Pancreas (tissue), 10 donors: ENCODE measurements at regions not wholly inside any gene's neighbourhood (a gene's known extent, or its start where the extent isn't known, plus 50 kb on each side); places are given as distances from the start of the nearest gene placed in this dataset.

Experiments used
- ATAC-seq, 4 donors: fragments of 200-7000 bp; cut with Tn5 transposase; one replicate each; pipeline versions ENCODE4 v1.8.0 to v1.9.1; 2020; ENCODE audit warnings: mild to moderate bottlenecking in 4 of 4, moderate library complexity in 4 of 4
- DNase-seq, 6 donors: peaks; one replicate each; pipeline ENCODE4 v3.0.0-alpha.2; 2020
- FAIRE-seq: peaks from 2 replicates; lab custom pipeline; 2012; peaks lifted over from hg19 to GRCh38; lab: Jason Lieb, UNC
- H3K27ac ChIP-seq, 4 donors: fragments of 200-600 bp; sonication (generic); 1 replicate in 3 of 4; 2 replicates in 1 of 4; pipeline versions ENCODE4 v1.5.0 to v1.8.0; 2020
- H3K27me3 ChIP-seq, 4 donors: fragments of 200-600 bp; one replicate each; pipeline ENCODE4 v1.8.0; 2021
- H3K36me3 ChIP-seq, 3 donors: fragments of 200-600 bp; sonication (generic) in 1 of 3; one replicate each; pipeline versions ENCODE4 v1.5.0 to v1.8.0; 2020 to 2021
- H3K4me1 ChIP-seq, 3 donors: fragments of 200-600 bp; one replicate each; pipeline ENCODE4 v1.8.0; 2021
- H3K4me3 ChIP-seq, 4 donors: fragments of 200-600 bp; sonication (generic) in 2 of 4; one replicate each; pipeline versions ENCODE4 v1.5.0 to v1.8.0; 2020 to 2021
- H3K9me3 ChIP-seq, 4 donors: fragments of 200-600 bp; one replicate each; pipeline ENCODE4 v1.8.0; 2021
- WGBS, 2 donors: extraction: QIAGEN DNeasy Blood & Tissue Kit; methylation state at CpG; one replicate each; pipeline ENCODE4 v1.1.7; 2013; 5-methylcytosine and 5-hydroxymethylcytosine counted together
- intact Hi-C, 3 donors: fragments of 100-400 bp; cut with DNase I; formaldehyde crosslinking; loops; one replicate each; pipeline versions ENCODE4 v1.11.1 to v1.14.2; 2022
- TF ChIP-seq, protein P1 (sequence below), 4 donors: fragments of 200-600 bp; sonication (generic) in 3 of 4; IDR thresholded peaks; one replicate each; pipeline versions ENCODE4 v1.5.0 to v1.8.0; 2021; ENCODE audit warnings: antibody characterized with exemption in 4 of 4
- donor health status: healthy with polysubstance abuse.
- donor health status: DM: no; HTN: no; CAD: no; lungs with moderate emphysema.
- donor health status: DM: no; HTN: no; CAD: no.
- donor health status: control.
- donor health status: control.
- donor health status: Bipolar disorder and iron deficiency.
- donor health status: DM: yes; HTN: yes; CAD: no.
- donor health status: DM: no; HTN: no; CAD: no.
- donor health status: DM: no; HTN: no; CAD: no.
- donor health status: DM: yes; HTN: yes; CAD: no.

- Histone ChIP-seq H3K4me1 (no peaks in the 10 kb centered on the region), H3K27ac (no peak overlapping the region), H3K27me3 (no peaks in the 10 kb centered on the region), H3K9me3 (no peaks in the 10 kb centered on the region), H3K4me3 (no peak overlapping the region), H3K36me3 (no peaks in the 10 kb centered on the region)
- DNase-seq = no peak
- TF ChIP-seq, protein P1, sequence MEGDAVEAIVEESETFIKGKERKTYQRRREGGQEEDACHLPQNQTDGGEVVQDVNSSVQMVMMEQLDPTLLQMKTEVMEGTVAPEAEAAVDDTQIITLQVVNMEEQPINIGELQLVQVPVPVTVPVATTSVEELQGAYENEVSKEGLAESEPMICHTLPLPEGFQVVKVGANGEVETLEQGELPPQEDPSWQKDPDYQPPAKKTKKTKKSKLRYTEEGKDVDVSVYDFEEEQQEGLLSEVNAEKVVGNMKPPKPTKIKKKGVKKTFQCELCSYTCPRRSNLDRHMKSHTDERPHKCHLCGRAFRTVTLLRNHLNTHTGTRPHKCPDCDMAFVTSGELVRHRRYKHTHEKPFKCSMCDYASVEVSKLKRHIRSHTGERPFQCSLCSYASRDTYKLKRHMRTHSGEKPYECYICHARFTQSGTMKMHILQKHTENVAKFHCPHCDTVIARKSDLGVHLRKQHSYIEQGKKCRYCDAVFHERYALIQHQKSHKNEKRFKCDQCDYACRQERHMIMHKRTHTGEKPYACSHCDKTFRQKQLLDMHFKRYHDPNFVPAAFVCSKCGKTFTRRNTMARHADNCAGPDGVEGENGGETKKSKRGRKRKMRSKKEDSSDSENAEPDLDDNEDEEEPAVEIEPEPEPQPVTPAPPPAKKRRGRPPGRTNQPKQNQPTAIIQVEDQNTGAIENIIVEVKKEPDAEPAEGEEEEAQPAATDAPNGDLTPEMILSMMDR (IDR thresholded peaks at IDR 0.05) = no peak
- FAIRE-seq = no peak
- ATAC-seq = no peak
- intact Hi-C loops = no loop called here
These were observed 173.8 kb upstream of the USP24 start for GRCh38 chr1:55388960-55389359.

DNA sequence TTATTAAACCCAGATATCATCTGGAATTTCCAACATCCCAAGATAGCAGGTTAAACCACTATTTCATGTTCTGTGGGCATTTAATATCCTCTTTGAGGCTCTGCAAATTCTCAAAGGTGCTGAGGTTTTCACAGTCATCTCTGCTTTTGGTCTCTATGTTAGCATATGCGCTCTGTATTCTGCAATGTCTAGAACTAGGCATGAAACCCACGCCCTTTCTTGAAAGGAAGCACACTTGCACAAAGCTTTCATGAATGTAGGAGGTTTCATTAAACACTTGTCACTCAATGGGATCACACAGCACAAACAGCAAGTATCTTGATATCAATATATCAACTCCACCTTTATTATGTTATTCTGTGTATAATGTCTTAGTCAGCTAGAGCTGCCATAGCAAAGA lies 172.0 kb upstream of the USP24 start:
- no peak for ATAC-seq
- FAIRE-seq = no peak
- 75 to 96% methylated on average over 2 of the region's 2 CpGs for WGBS, 2 donors
- no peaks in the 10 kb centered on the region for H3K27me3 ChIP-seq
- no peaks in the 10 kb centered on the region for H3K4me1 ChIP-seq
- intact Hi-C loops = no loop called here
- TF ChIP-seq, protein P1 (IDR thresholded peaks at IDR 0.05) = no peak
- H3K4me3 ChIP-seq = no peak overlapping the region
- no peak overlapping the region for H3K27ac ChIP-seq
- H3K36me3 ChIP-seq = no peaks in the 10 kb centered on the region
- H3K9me3 ChIP-seq = no peaks in the 10 kb centered on the region
- no peak for DNase-seq

DNA sequence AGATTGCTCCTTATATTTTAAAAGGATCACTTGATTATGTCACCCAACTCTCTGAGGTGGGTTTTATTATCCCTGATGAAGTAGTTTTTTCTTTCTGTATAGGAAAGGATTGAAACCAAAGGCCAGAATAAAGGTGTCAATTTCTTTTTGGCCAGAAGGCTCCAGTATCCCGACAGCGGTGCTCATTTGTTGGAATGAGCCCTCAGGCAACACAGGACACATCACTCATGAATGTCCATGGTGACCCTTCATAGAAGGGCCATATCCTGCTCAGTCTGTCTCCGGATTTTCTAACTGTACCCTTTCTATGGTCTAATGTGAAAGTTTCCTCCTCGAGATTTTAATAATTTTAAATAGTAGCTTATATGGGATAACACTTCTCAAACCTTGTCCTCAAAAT lies 171.3 kb upstream of the USP24 start:
- Histone ChIP-seq H3K9me3 (no peaks in the 10 kb centered on the region), H3K27ac (no peak overlapping the region), H3K4me3 (no peak overlapping the region), H3K36me3 (no peaks in the 10 kb centered on the region), H3K27me3 (no peaks in the 10 kb centered on the region), H3K4me1 (no peaks in the 10 kb centered on the region)
- no peak for DNase-seq
- 75 to 78% methylated on average over 4 of the region's 4 CpGs for WGBS, 2 donors
- FAIRE-seq = no peak
- TF ChIP-seq, protein P1 (IDR thresholded peaks at IDR 0.05) = no peak
- intact Hi-C loops = no loop called here
- ATAC-seq = no peak

GRCh38 chr1:55385402-55386018 lies 170.3 kb upstream of the USP24 start:
- no peaks in the 10 kb centered on the region for H3K4me1 ChIP-seq
- 96 to 100% methylated on average over 1 of the region's 1 CpG for WGBS, 2 donors
- no peaks in the 10 kb centered on the region for H3K36me3 ChIP-seq
- DNase-seq (no peak), ATAC-seq (no peak), FAIRE-seq (no peak)
- H3K4me3 ChIP-seq = no peak overlapping the region
- H3K27me3 ChIP-seq = no peaks in the 10 kb centered on the region
- intact Hi-C loops = no loop called here
- H3K9me3 ChIP-seq = no peaks in the 10 kb centered on the region
- TF ChIP-seq, protein P1 (IDR thresholded peaks at IDR 0.05) = no peak
- no peak overlapping the region for H3K27ac ChIP-seq

- ATAC-seq (no peak), FAIRE-seq (no peak), DNase-seq (no peak)
- 80 to 82% methylated on average over 7 of the region's 7 CpGs for WGBS, 2 donors
- no peak overlapping the region for H3K4me3 ChIP-seq
- H3K27ac ChIP-seq = no peak overlapping the region
- TF ChIP-seq, protein P1 (IDR thresholded peaks at IDR 0.05) = no peak
- no peaks in the 10 kb centered on the region for H3K4me1 ChIP-seq
- no peaks in the 10 kb centered on the region for H3K36me3 ChIP-seq
- H3K9me3 ChIP-seq = no peaks in the 10 kb centered on the region
- H3K27me3 ChIP-seq = no peaks in the 10 kb centered on the region
- intact Hi-C loops = no loop called here
These were observed 169.5 kb upstream of the USP24 start for GRCh38 chr1:55384637-55385036.
